ENCODE measurements at regions not wholly inside any gene's neighbourhood (a gene's known extent, or its start where the extent isn't known, plus 50 kb on each side); places are given as distances from the start of the nearest gene placed in this dataset.

- TF ChIP-seq TAF1 (IDR thresholded peaks at IDR 0.05; ENCODE audit: borderline replicate concordance, insufficient read depth, low read length) = no peak
- TF ChIP-seq SIN3A (IDR thresholded peaks at IDR 0.05; ENCODE audit: borderline replicate concordance, insufficient read depth, low read length) = no peak
- TF ChIP-seq REST (IDR thresholded peaks at IDR 0.05; ENCODE audit: insufficient read depth in 1 of 2, low read depth in 2 of 2, low read length in 2 of 2) = no peak
- TF ChIP-seq POLR2AphosphoS5 (IDR thresholded peaks at IDR 0.05; ENCODE audit: low read depth, low read length) = no peak
- no peak for TF ChIP-seq FOXP2 (optimal IDR thresholded peaks at IDR 0.05; ENCODE audit: borderline replicate concordance, extremely low read depth, extremely low read length, insufficient read depth)
Observed at GRCh38 chr10:21421794-21422193, 103.7 kb downstream of the SKIDA1 start.

GRCh38 chr10:21421016-21421415 is 104.5 kb downstream of the SKIDA1 start:
- TF ChIP-seq POLR2AphosphoS5 (IDR thresholded peaks at IDR 0.05; ENCODE audit: low read depth, low read length) (no peak), REST (IDR thresholded peaks at IDR 0.05; ENCODE audit: insufficient read depth in 1 of 2, low read depth in 2 of 2, low read length in 2 of 2) (no peak), TAF1 (IDR thresholded peaks at IDR 0.05; ENCODE audit: borderline replicate concordance, insufficient read depth, low read length) (no peak), SIN3A (IDR thresholded peaks at IDR 0.05; ENCODE audit: borderline replicate concordance, insufficient read depth, low read length) (no peak), FOXP2 (optimal IDR thresholded peaks at IDR 0.05; ENCODE audit: borderline replicate concordance, extremely low read depth, extremely low read length, insufficient read depth) (no peak)

- TF ChIP-seq FOXP2 (optimal IDR thresholded peaks at IDR 0.05; ENCODE audit: borderline replicate concordance, extremely low read depth, extremely low read length, insufficient read depth) (no peak), SIN3A (IDR thresholded peaks at IDR 0.05; ENCODE audit: borderline replicate concordance, insufficient read depth, low read length) (no peak), POLR2AphosphoS5 (IDR thresholded peaks at IDR 0.05; ENCODE audit: low read depth, low read length) (no peak), TAF1 (IDR thresholded peaks at IDR 0.05; ENCODE audit: borderline replicate concordance, insufficient read depth, low read length) (no peak), REST (IDR thresholded peaks at IDR 0.05; ENCODE audit: insufficient read depth in 1 of 2, low read depth in 2 of 2, low read length in 2 of 2) (no peak)
Observed at GRCh38 chr10:21417172-21417712, 108.2 kb downstream of the SKIDA1 start.

- TF ChIP-seq POLR2AphosphoS5 (IDR thresholded peaks at IDR 0.05; ENCODE audit: low read depth, low read length) = no peak
- TF ChIP-seq FOXP2 (optimal IDR thresholded peaks at IDR 0.05; ENCODE audit: borderline replicate concordance, extremely low read depth, extremely low read length, insufficient read depth) = no peak
- TF ChIP-seq TAF1 (IDR thresholded peaks at IDR 0.05; ENCODE audit: borderline replicate concordance, insufficient read depth, low read length) = no peak
- no peak for TF ChIP-seq SIN3A (IDR thresholded peaks at IDR 0.05; ENCODE audit: borderline replicate concordance, insufficient read depth, low read length)
- no peak for TF ChIP-seq REST (IDR thresholded peaks at IDR 0.05; ENCODE audit: insufficient read depth in 1 of 2, low read depth in 2 of 2, low read length in 2 of 2)
Observed at GRCh38 chr10:21413680-21414079, 111.8 kb downstream of the SKIDA1 start.

- TF ChIP-seq REST (IDR thresholded peaks at IDR 0.05; ENCODE audit: insufficient read depth in 1 of 2, low read depth in 2 of 2, low read length in 2 of 2) (no peak), SIN3A (IDR thresholded peaks at IDR 0.05; ENCODE audit: borderline replicate concordance, insufficient read depth, low read length) (no peak), TAF1 (IDR thresholded peaks at IDR 0.05; ENCODE audit: borderline replicate concordance, insufficient read depth, low read length) (no peak), FOXP2 (optimal IDR thresholded peaks at IDR 0.05; ENCODE audit: borderline replicate concordance, extremely low read depth, extremely low read length, insufficient read depth) (no peak), POLR2AphosphoS5 (IDR thresholded peaks at IDR 0.05; ENCODE audit: low read depth, low read length) (no peak)
Observed at GRCh38 chr10:21413268-21413667, 112.2 kb downstream of the SKIDA1 start.

Data from PFSK-1 (cell line).